Stimulated activated naive CD8-positive, alpha-beta T cell treated with anti-CD3 and anti-CD28 coated beads, Interleukin-15, amount 100 ng/mL, for 72 hours (primary cell): ENCODE measurements at regions not wholly inside any gene's neighbourhood (a gene's known extent, or its start where the extent isn't known, plus 50 kb on each side); places are given as distances from the start of the nearest gene placed in this dataset.
A peak's percentile ranks its signal among the peaks of the same experiment; 100 is the strongest.
"Not testable (repeated sequence)": the region's sequence is repeated elsewhere in the genome, so short reads cannot be mapped to it uniquely, and the experiment has no call there.

Experiments
- ATAC-seq: fragments of 150-1000 bp; cut with Tn5 transposase; 2 replicates; pipeline ENCODE4 v1.10.0; 2021; ENCODE audit warnings: mild to moderate bottlenecking, moderate library complexity
- DNase-seq, 2 donors: peaks; one replicate each; pipeline ENCODE4 v3.0.0; 2021 to 2022
- H3K27ac Mint-ChIP-seq, 2 donors: one replicate each; pipeline ENCODE4 v1.8.0; 2022; ENCODE audit warnings: mild to moderate bottlenecking in 2 of 2, mixed read lengths in 2 of 2, moderate library complexity in 2 of 2
- H3K27me3 Mint-ChIP-seq: one replicate; pipeline ENCODE4 v1.8.0; 2022; ENCODE audit warnings: mixed read lengths
- H3K4me1 Mint-ChIP-seq: one replicate; pipeline ENCODE4 v1.8.0; 2022; ENCODE audit warnings: mild to moderate bottlenecking, mixed read lengths
- H3K4me3 Mint-ChIP-seq, 2 donors: one replicate each; pipeline ENCODE4 v1.8.0; 2022; ENCODE audit warnings: mild to moderate bottlenecking in 2 of 2, mixed read lengths in 2 of 2, moderate library complexity in 1 of 2
- H3K9me3 Mint-ChIP-seq, 2 donors: one replicate each; pipeline ENCODE4 v1.8.0; 2022; ENCODE audit warnings: mixed read lengths in 2 of 2

- H3K4me1 Mint-ChIP-seq, result no peaks in the 10 kb centered on the region
- no peaks in the 10 kb centered on the region for H3K9me3 Mint-ChIP-seq
- peaks cover 13% of the 10 kb centered on the region for H3K27me3 Mint-ChIP-seq
- ATAC-seq (no peak), DNase-seq (no peak)
- H3K27ac Mint-ChIP-seq, result no peak overlapping the region
- H3K4me3 Mint-ChIP-seq, result no peak overlapping the region
Measured at GRCh38 chr12:30197392-30198057, 413.8 kb upstream of the TMTC1 start.

- ATAC-seq (no peak), DNase-seq (no peak)
- no peak overlapping the region for H3K4me3 Mint-ChIP-seq
- no peaks in the 10 kb centered on the region for H3K27me3 Mint-ChIP-seq
- H3K4me1 Mint-ChIP-seq, result no peaks in the 10 kb centered on the region
- H3K9me3 Mint-ChIP-seq, result no peaks in the 10 kb centered on the region
- no peak overlapping the region for H3K27ac Mint-ChIP-seq
Measured at GRCh38 chr12:30191696-30192455, 408.1 kb upstream of the TMTC1 start.

DNA sequence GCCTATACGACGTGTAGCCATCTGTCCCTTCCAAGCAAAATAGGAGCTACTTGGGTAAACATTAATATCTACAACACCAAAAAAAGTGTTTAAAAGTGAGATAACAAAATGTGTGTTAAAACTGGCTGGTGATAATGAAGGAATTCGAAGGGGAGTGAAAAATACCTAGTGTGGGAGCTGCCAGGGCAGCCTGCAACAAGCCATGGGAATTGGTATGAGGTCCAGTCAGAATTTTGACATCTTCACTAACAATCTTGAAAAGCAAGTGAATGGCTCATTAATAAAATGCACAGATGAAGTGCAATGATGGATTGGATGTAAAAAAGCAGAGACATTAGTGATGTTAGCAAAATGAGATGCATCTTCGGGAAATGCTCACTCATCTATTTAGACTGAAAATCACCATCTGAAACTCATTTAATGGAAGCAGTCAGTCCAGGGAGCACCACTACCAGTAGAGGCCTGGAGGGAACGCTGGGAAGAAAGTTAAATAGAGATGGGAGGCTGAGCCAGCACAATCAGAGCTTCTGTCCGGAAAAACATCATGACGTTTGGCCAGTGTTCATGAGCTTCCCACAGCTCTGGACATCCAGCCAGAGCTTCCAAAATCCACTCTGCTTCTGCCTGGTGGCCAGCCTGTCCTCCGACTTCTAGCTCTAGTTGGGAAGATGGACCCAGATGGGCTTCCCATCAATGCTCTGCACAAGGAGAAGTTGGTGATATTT lies 405.0 kb upstream of the TMTC1 start:
- no peak overlapping the region for H3K4me3 Mint-ChIP-seq
- H3K4me1 Mint-ChIP-seq, result no peaks in the 10 kb centered on the region
- ATAC-seq (no peak), DNase-seq (no peak)
- H3K9me3 Mint-ChIP-seq, result no peaks in the 10 kb centered on the region
- H3K27ac Mint-ChIP-seq, result no peak overlapping the region
- no peaks in the 10 kb centered on the region for H3K27me3 Mint-ChIP-seq

GRCh38 chr12:30187426-30187825 lies 403.7 kb upstream of the TMTC1 start:
- no peak for ATAC-seq
- no peak overlapping the region for H3K27ac Mint-ChIP-seq
- H3K4me1 Mint-ChIP-seq, result no peaks in the 10 kb centered on the region

DNA sequence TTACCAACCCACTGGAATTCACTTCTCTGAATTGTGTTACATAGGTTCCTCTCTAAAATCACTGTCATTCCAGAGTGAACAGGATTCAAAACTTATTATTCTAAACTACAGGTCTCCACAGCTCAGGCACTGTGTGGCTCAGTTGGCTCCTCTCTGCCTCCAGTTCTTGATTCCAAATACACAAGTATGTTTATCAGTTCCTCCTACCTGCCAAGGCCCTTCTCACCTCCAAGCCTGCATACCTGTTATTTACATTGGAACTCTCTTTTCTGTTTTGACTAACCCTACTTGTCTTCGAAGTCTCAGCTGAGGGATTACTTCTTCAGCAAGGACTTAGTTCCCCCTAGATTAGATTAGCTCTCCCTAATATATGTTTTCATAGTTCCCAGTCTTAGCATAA lies 397.6 kb upstream of the TMTC1 start:
- Mint-ChIP-seq H3K4me1 (no peaks in the 10 kb centered on the region), H3K27me3 (peaks cover 8% of the 10 kb centered on the region), H3K27ac (no peak overlapping the region), H3K4me3 (no peak overlapping the region), H3K9me3 (peaks cover 0 to 7% of the 10 kb centered on the region in 2 donors)
- ATAC-seq, result no peak
- no peak for DNase-seq

More at GRCh38 chr12:30187426-30187825, 403.7 kb upstream of the TMTC1 start:
- Mint-ChIP-seq H3K4me3 (no peak overlapping the region), H3K9me3 (peaks cover 0 to 7% of the 10 kb centered on the region in 2 donors), H3K27me3 (no peaks in the 10 kb centered on the region)
- DNase-seq, result no peak

DNA sequence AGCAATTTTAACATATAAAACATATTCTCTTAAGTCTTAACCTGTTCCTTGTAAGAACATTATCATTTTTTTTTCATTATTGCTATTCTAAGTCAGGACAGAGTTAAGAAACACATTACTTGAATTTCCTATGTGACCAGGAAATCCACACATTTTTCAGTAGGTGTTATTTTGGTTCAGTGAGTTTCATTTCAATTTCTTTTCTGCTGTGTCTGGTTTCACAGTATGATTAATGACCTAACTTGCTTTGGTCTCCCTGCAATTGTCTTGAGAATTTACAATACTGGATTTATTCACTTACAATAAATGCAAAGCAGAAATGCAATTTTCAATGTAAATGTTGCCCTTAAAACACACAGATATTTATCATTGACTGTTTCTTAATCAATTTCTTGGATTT lies 396.9 kb upstream of the TMTC1 start:
- no peak for DNase-seq

GRCh38 chr12:30178916-30179315 lies 395.2 kb upstream of the TMTC1 start:
- no peak overlapping the region for H3K27ac Mint-ChIP-seq
- H3K4me1 Mint-ChIP-seq, result no peaks in the 10 kb centered on the region
- H3K27me3 Mint-ChIP-seq, result peaks cover 8% of the 10 kb centered on the region
- no peak overlapping the region for H3K4me3 Mint-ChIP-seq
- DNase-seq (no peak), ATAC-seq (no peak)
- H3K9me3 Mint-ChIP-seq, result peaks cover 0 to 7% of the 10 kb centered on the region in 2 donors

More for the DNA sequence above, 396.9 kb upstream of the TMTC1 start:
- H3K4me1 Mint-ChIP-seq, result no peaks in the 10 kb centered on the region
- H3K27me3 Mint-ChIP-seq, result peaks cover 8% of the 10 kb centered on the region
- H3K27ac Mint-ChIP-seq, result no peak overlapping the region
- peaks cover 0 to 7% of the 10 kb centered on the region in 2 donors for H3K9me3 Mint-ChIP-seq
- ATAC-seq, result no peak
- no peak overlapping the region for H3K4me3 Mint-ChIP-seq

- Mint-ChIP-seq H3K4me3 (no peak overlapping the region), H3K27me3 (no peaks in the 10 kb centered on the region), H3K27ac (no peak overlapping the region), H3K4me1 (no peaks in the 10 kb centered on the region), H3K9me3 (no peaks in the 10 kb centered on the region)
- no peak for DNase-seq
- no peak for ATAC-seq
Measured at GRCh38 chr12:30169839-30170591, 386.3 kb upstream of the TMTC1 start.

- no peaks in the 10 kb centered on the region for H3K9me3 Mint-ChIP-seq
Measured at GRCh38 chr12:30166006-30166795, 382.5 kb upstream of the TMTC1 start.

GRCh38 chr12:30164382-30165318 lies 380.9 kb upstream of the TMTC1 start:
- no peak overlapping the region for H3K4me3 Mint-ChIP-seq
- no peaks in the 10 kb centered on the region for H3K4me1 Mint-ChIP-seq
- no peak for DNase-seq
- ATAC-seq, result no peak
- no peaks in the 10 kb centered on the region for H3K27me3 Mint-ChIP-seq
- no peak overlapping the region for H3K27ac Mint-ChIP-seq
- no peaks in the 10 kb centered on the region for H3K9me3 Mint-ChIP-seq

More at GRCh38 chr12:30166006-30166795, 382.5 kb upstream of the TMTC1 start:
- no peaks in the 10 kb centered on the region for H3K27me3 Mint-ChIP-seq
- H3K27ac Mint-ChIP-seq, result no peak overlapping the region
- no peaks in the 10 kb centered on the region for H3K4me1 Mint-ChIP-seq
- H3K4me3 Mint-ChIP-seq, result no peak overlapping the region
- no peak for DNase-seq
- no peak for ATAC-seq

DNA sequence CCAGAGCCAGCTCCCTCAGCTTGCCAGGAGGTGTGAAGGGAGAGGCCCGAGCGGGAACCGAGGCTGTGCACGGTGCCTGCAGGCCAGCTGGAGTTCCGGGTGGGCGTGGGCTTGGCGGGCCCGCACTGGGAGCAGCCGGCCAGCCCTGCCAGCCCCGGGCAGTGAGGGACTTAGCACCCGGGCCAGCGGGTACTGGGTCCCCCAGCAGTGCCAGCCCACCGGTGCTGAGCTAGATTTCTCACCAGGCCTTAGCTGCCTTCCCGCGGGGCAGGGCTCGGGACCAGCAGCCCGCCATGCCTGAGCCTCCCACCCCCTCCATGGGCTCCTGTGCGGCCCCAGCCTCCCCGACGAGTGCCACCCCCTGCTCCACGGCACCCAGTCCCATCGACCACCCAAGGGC lies 373.1 kb upstream of the TMTC1 start:
- H3K4me3 Mint-ChIP-seq, H3K27ac Mint-ChIP-seq, H3K4me1 Mint-ChIP-seq, H3K9me3 Mint-ChIP-seq, H3K27me3 Mint-ChIP-seq, DNase-seq: not testable (repeated sequence)
- ATAC-seq, result peak; percentile 15

DNA sequence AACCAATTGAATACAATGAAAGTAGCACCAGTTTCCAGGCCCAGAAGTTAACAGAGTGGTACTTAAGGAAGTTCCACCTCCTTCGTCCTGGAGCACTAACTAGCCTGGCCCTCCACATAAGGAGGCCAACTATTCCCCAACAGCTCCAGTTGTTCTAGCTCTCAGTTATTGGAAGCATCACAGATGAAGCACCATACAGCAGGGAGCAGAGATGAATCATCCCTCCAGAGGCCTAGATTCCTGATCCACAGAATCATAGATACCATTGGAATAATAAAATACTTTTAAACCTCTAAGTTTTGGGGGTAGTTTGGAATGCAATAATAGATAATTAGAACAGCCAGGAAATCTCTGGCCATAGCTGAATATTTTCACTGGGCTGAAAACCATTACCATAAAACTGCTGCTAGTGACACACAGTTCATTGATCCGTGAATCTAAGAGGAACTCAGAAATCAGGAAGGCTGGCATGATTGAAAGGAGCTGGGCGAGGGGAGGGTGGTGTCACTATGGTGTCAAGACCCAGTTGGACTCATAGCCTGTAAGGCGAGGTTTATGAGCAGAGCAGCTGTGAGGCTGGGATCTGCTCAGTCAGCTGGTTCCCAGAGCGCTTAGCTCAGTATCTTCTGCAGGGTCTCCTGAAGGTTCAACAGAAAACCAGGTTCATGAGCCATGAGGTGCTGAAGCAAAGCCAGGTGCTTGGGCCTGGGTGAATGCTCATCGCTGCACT lies 371.4 kb upstream of the TMTC1 start:
- H3K27me3 Mint-ChIP-seq, result no peaks in the 10 kb centered on the region
- peaks cover 5 to 7% of the 10 kb centered on the region in 2 donors for H3K9me3 Mint-ChIP-seq
- ATAC-seq (no peak), DNase-seq (no peak)
- no peak overlapping the region for H3K4me3 Mint-ChIP-seq
- no peak overlapping the region for H3K27ac Mint-ChIP-seq
- no peaks in the 10 kb centered on the region for H3K4me1 Mint-ChIP-seq

- no peak for ATAC-seq
- Mint-ChIP-seq H3K4me3 (no peak overlapping the region), H3K27me3 (no peaks in the 10 kb centered on the region), H3K27ac (no peak overlapping the region), H3K4me1 (no peaks in the 10 kb centered on the region), H3K9me3 (peaks cover 5 to 7% of the 10 kb centered on the region in 2 donors)
- no peak for DNase-seq
Measured at GRCh38 chr12:30153981-30154380, 370.2 kb upstream of the TMTC1 start.
